Lung (tissue), 11 donors: ENCODE measurements at regions not wholly inside any gene's neighbourhood (a gene's known extent, or its start where the extent isn't known, plus 50 kb on each side); places are given as distances from the start of the nearest gene placed in this dataset.

Experiments
- ATAC-seq: fragments of 200-7000 bp; cut with Tn5 transposase; one replicate; pipeline ENCODE4 v1.9.1; 2020; ENCODE audit warnings: moderate number of reproducible peaks; ENCODE audit not compliant: insufficient read depth, low FRiP score
- DNase-seq, 3 donors: peaks; one replicate each; pipeline ENCODE4 v3.0.0-alpha.2; 2013 to 2017
- H3K27ac ChIP-seq, 2 donors: one replicate each; pipeline ENCODE4 v1.5.1; 2013; ENCODE audit warnings: mild to moderate bottlenecking in 2 of 2, moderate library complexity in 2 of 2, control low read depth in 1 of 2, inconsistent platforms in 1 of 2, low read depth in 1 of 2, low read length in 1 of 2
- H3K27me3 ChIP-seq, 3 donors: one replicate each; pipeline ENCODE4 v1.5.1; 2013; ENCODE audit warnings: low read length in 2 of 3; ENCODE audit not compliant: control insufficient read depth in 3 of 3, insufficient read depth in 3 of 3
- H3K36me3 ChIP-seq, 4 donors: one replicate each; pipeline ENCODE4 v1.5.1; 2013; ENCODE audit warnings: low read length in 4 of 4, mild to moderate bottlenecking in 1 of 4, moderate library complexity in 1 of 4; ENCODE audit not compliant: control insufficient read depth in 4 of 4, insufficient read depth in 4 of 4
- H3K4me1 ChIP-seq, 5 donors: one replicate each; pipeline ENCODE4 v1.5.1; 2013; ENCODE audit warnings: low read length in 5 of 5, mild to moderate bottlenecking in 2 of 5, moderate library complexity in 1 of 5; ENCODE audit not compliant: control insufficient read depth in 5 of 5, insufficient read depth in 5 of 5
- H3K4me3 ChIP-seq: one replicate; pipeline ENCODE4 v1.5.1; 2013; ENCODE audit warnings: mild to moderate bottlenecking, control low read depth, moderate library complexity
- H3K9ac ChIP-seq, 2 donors: one replicate each; pipeline ENCODE4 v1.5.1; 2013; ENCODE audit warnings: low read length in 2 of 2, control low read depth in 1 of 2; ENCODE audit not compliant: insufficient read depth in 1 of 2
- H3K9me3 ChIP-seq, 4 donors: one replicate each; pipeline ENCODE4 v1.5.1; 2013; ENCODE audit warnings: low read length in 3 of 4, mild to moderate bottlenecking in 1 of 4, moderate library complexity in 1 of 4; ENCODE audit not compliant: control insufficient read depth in 4 of 4, insufficient read depth in 3 of 4
- CTCF ChIP-seq: IDR thresholded peaks from 2 replicates; pipeline ENCODE4 v1.5.1; 2012; ENCODE audit warnings: mild to moderate bottlenecking; ENCODE audit errors: control extremely low read depth, extremely low read depth
- WGBS, 2 donors: extraction: QIAGEN DNeasy Blood & Tissue Kit; methylation state at CpG; one replicate each; pipeline ENCODE4 v1.1.7; 2013; 5-methylcytosine and 5-hydroxymethylcytosine counted together
- donor health status: control.
- donor health status: control.
- donor health status: Bipolar disorder and iron deficiency.
- donor health status: healthy.
- donor health status: DM: yes; HTN: yes; CAD: no.

GRCh38 chr16:86823888-86824671, 245.7 kb downstream of the FOXL1 start:
- Histone ChIP-seq H3K4me3 (no peak overlapping the region), H3K9me3 (peaks cover 0 to 3% (median 0%) of the 10 kb centered on the region in 4 donors), H3K27ac (no peak overlapping the region), H3K36me3 (no peaks in the 10 kb centered on the region), H3K9ac (no peak overlapping the region), H3K27me3 (peaks cover 0 to 29% (median 28%) of the 10 kb centered on the region in 3 donors), H3K4me1 (peaks cover 0 to 5% (median 0%) of the 10 kb centered on the region in 5 donors)
- 86 to 88% methylated on average over 22 of the region's 22 CpGs for WGBS, 2 donors
- no peak for TF ChIP-seq CTCF
- peak in 1 of 3 donors; percentile 9 for DNase-seq
- no peak for ATAC-seq

- no peaks in the 10 kb centered on the region for H3K4me1 ChIP-seq
- H3K27ac ChIP-seq, result no peak overlapping the region
- H3K27me3 ChIP-seq, result peaks cover 0 to 29% (median 24%) of the 10 kb centered on the region in 3 donors
- peaks cover 0 to 3% (median 0%) of the 10 kb centered on the region in 4 donors for H3K9me3 ChIP-seq
- 57% methylated on average over 17 to 18 of the region's 18 CpGs for WGBS, 2 donors
- H3K9ac ChIP-seq, result no peak overlapping the region
- DNase-seq (peak in 1 of 3 donors; percentile 10), ATAC-seq (no peak)
- H3K4me3 ChIP-seq, result no peak overlapping the region
- no peak for TF ChIP-seq CTCF
- H3K36me3 ChIP-seq, result no peaks in the 10 kb centered on the region
These were observed 246.5 kb downstream of the FOXL1 start for GRCh38 chr16:86824751-86825296.

- peaks cover 0 to 2% (median 0%) of the 10 kb centered on the region in 4 donors for H3K9me3 ChIP-seq
- no peak for DNase-seq
- peaks cover 0 to 29% (median 23%) of the 10 kb centered on the region in 3 donors for H3K27me3 ChIP-seq
- H3K4me1 ChIP-seq, result no peaks in the 10 kb centered on the region
- TF ChIP-seq CTCF, result no peak
- H3K36me3 ChIP-seq, result no peaks in the 10 kb centered on the region
- no peak overlapping the region for H3K27ac ChIP-seq
- ATAC-seq, result no peak
- H3K4me3 ChIP-seq, result no peak overlapping the region
- WGBS, 2 donors, result 79 to 80% methylated on average over 4 of the region's 4 CpGs
- H3K9ac ChIP-seq, result no peak overlapping the region
These were observed 247.3 kb downstream of the FOXL1 start for GRCh38 chr16:86825631-86826030.
